ENCODE measurements at regions not wholly inside any gene's neighbourhood (a gene's known extent, or its start where the extent isn't known, plus 50 kb on each side); places are given as distances from the start of the nearest gene placed in this dataset.

DNA sequence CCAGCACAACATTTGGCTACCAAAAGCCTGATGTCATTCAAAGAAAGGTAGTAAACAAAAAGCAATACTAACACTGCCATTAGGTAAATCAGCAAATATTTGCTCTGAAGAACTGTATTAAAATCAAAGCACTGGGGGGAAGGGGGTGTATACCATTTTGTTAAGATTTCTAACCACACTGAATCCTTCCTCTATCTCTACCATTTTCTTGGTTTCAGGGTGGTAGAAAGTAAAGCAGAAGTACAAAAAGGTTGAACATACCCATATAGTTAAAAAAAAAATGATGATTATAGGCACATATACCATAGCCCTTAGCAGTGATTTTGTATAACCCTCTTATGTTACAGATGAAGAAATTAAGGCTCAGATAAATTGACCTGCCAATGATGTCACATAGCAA is 437.6 kb downstream of the ZEB2 start:
- TF ChIP-seq, protein P1, sequence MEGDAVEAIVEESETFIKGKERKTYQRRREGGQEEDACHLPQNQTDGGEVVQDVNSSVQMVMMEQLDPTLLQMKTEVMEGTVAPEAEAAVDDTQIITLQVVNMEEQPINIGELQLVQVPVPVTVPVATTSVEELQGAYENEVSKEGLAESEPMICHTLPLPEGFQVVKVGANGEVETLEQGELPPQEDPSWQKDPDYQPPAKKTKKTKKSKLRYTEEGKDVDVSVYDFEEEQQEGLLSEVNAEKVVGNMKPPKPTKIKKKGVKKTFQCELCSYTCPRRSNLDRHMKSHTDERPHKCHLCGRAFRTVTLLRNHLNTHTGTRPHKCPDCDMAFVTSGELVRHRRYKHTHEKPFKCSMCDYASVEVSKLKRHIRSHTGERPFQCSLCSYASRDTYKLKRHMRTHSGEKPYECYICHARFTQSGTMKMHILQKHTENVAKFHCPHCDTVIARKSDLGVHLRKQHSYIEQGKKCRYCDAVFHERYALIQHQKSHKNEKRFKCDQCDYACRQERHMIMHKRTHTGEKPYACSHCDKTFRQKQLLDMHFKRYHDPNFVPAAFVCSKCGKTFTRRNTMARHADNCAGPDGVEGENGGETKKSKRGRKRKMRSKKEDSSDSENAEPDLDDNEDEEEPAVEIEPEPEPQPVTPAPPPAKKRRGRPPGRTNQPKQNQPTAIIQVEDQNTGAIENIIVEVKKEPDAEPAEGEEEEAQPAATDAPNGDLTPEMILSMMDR (IDR thresholded peaks at IDR 0.05): no peak
- TF ChIP-seq POLR2A (IDR thresholded peaks at IDR 0.05): no peak

Measured in Peyer's patch (tissue), 4 donors.